D721Med (cell line): ENCODE measurements at regions not wholly inside any gene's neighbourhood (a gene's known extent, or its start where the extent isn't known, plus 50 kb on each side); places are given as distances from the start of the nearest gene placed in this dataset.

Experiments
- DNase-seq: peaks from one replicate; pipeline ENCODE4 v3.0.0; 2011; ENCODE audit warnings: low spot score; ENCODE audit not compliant: insufficient read length
- FAIRE-seq: peaks from 2 replicates; lab custom pipeline; 2011; peaks lifted over from hg19 to GRCh38; lab: Jason Lieb, UNC
- TF ChIP-seq, protein P1 (sequence below): IDR thresholded peaks from 2 replicates; pipeline ENCODE4 v1.5.1; 2012; ENCODE audit warnings: mild to moderate bottlenecking, control low read depth; ENCODE audit not compliant: insufficient read depth; ENCODE audit errors: missing control alignments

DNA sequence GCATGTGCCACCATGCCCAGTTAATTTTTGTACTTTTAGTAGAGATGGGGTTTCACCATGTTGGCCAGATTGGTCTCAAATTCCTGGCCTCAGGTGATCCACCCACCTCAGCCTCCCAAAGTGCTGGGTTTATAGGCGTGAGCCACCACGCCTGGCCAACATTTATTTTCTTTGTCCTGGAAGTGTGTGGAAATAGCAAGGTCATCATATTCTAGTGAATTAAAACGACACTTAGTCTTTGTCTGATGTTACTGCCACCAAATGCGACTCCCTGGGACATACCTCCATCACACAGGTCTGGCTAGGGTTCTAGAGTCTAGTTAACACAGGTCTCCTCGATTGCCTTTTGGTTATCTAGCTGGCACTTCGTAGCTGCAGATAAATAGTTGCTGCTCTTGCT, 203.1 kb downstream of the AASDH start:
- DNase-seq (no peak), FAIRE-seq (no peak)
- TF ChIP-seq, protein P1, sequence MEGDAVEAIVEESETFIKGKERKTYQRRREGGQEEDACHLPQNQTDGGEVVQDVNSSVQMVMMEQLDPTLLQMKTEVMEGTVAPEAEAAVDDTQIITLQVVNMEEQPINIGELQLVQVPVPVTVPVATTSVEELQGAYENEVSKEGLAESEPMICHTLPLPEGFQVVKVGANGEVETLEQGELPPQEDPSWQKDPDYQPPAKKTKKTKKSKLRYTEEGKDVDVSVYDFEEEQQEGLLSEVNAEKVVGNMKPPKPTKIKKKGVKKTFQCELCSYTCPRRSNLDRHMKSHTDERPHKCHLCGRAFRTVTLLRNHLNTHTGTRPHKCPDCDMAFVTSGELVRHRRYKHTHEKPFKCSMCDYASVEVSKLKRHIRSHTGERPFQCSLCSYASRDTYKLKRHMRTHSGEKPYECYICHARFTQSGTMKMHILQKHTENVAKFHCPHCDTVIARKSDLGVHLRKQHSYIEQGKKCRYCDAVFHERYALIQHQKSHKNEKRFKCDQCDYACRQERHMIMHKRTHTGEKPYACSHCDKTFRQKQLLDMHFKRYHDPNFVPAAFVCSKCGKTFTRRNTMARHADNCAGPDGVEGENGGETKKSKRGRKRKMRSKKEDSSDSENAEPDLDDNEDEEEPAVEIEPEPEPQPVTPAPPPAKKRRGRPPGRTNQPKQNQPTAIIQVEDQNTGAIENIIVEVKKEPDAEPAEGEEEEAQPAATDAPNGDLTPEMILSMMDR: no peak

DNA sequence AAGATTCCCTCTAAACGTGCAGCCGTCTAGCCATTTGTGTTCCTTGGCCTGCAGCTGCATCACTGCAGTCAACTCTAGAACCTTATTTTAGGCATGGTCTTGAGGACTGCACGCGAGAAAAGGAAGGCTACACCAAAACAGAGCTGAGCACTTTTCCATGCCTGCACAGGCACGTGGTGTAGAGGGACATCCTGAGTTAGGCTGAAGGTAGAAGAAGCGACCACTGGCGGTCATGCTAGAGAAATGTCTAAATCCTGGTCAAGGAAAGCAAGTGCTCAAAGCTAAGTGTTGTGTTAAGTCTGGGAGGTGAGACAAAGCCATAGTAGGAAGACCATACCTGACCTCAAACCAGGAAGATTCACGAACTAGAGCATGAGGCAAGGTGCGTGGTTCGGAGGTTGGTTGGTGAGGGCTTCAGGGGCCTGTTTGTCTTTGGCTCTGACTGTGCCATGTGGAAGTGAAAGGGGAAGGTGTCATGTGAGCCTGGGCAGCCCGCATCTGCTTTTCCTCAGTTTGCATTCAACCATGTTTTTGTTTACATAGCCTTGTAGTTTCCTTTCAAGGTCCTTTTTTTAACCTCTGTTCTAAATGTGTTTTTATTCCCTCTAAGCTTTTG, 203.8 kb downstream of the AASDH start:
- TF ChIP-seq, protein P1: no peak
- DNase-seq: no peak
- FAIRE-seq: no peak

- TF ChIP-seq, protein P1: no peak
- FAIRE-seq (no peak), DNase-seq (no peak)
Measured at GRCh38 chr4:56182356-56182755, 204.9 kb downstream of the AASDH start.

- FAIRE-seq (no peak), DNase-seq (no peak)
Measured at GRCh38 chr4:56181140-56181953, 205.9 kb downstream of the AASDH start.

DNA sequence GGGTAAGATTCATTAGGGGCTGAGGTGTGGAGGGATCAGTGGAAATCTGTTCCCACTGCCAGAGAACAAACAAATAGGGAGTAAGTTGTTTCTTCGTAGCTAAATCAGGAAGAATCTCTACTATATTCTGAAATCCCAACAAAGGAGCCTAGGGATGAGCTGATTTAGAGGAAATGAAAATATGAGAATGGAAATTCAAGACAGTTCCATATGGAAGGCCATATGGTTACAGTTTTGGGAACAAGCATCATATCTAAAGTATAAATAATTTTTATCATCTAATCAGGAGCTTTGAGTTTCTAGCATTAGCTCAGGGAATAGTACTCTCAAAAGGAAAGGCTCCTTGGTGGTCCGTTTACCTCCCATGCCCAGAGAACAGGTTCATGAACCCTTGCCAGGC, 218.2 kb downstream of the AASDH start:
- no peak for DNase-seq

More at GRCh38 chr4:56181140-56181953, 205.9 kb downstream of the AASDH start:
- TF ChIP-seq, protein P1: no peak

DNA sequence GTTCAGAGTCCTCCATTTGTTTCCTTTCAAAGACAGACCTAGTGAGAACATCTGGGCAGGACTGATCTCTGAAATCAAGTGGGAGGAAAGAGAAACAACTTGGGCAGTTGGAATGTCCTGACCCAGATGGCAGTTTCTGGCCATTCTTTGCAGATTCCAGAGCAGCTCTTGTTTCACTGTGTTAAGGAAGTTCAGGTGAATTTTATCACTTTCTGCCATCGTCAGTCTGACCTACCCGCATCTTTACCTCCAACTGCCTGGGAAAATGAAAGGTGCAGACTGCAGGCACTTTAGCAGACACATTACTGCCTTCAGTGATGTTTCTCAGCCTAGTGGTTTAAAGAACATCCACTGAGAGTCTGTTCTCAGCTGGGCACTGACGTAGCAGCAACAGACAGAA, 216.2 kb downstream of the CEP135 start:
- DNase-seq: no peak
- FAIRE-seq: no peak
- TF ChIP-seq, protein P1: no peak

More for the DNA sequence above, 218.2 kb downstream of the AASDH start:
- TF ChIP-seq, protein P1: no peak
- no peak for FAIRE-seq

DNA sequence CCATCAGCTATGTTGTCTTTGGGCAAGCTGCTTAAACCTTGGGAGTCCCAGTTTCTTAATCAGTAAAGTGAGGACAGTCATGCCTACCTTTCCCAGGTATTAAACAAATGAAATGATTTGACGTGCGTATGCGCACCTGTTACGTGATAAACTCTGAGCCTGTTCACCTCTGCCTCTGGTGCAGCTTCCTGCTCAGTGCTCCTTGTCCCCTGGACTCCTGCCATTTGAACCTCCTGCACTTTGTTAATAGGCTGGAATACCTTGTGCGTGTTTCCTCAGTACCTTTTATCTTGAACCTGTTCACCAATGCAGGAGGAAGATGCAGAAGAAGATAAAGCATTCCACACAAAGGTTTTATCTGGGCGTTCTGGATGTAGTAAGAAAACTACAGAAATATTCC, 211.9 kb downstream of the CEP135 start:
- FAIRE-seq: no peak
- TF ChIP-seq, protein P1: no peak
- no peak for DNase-seq
